ENCODE measurements at regions not wholly inside any gene's neighbourhood (a gene's known extent, or its start where the extent isn't known, plus 50 kb on each side); places are given as distances from the start of the nearest gene placed in this dataset.
A peak's percentile ranks its signal among the peaks of the same experiment; 100 is the strongest.
"Not testable (repeated sequence)": the region's sequence is repeated elsewhere in the genome, so short reads cannot be mapped to it uniquely, and the experiment has no call there.

DNA sequence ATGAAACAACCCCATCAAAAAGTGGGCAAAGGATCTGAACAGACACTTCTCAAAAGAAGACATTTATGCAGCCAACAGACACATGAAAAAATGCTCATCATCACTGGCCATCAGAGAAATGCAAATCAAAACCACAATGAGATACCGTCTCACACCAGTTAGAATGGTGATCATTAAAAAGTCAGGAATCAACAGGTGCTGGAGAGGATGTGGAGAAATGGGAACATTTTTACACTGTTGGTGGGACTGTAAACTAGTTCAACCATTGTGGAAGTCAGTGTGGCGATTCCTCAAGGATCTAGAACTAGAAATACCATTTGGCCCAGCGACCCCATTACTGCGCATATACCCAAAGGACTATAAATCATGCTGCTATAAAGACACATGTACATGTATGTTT lies 179.1 kb downstream of the LRRC70 start:
- DNase-seq, result not testable (repeated sequence)

DNA sequence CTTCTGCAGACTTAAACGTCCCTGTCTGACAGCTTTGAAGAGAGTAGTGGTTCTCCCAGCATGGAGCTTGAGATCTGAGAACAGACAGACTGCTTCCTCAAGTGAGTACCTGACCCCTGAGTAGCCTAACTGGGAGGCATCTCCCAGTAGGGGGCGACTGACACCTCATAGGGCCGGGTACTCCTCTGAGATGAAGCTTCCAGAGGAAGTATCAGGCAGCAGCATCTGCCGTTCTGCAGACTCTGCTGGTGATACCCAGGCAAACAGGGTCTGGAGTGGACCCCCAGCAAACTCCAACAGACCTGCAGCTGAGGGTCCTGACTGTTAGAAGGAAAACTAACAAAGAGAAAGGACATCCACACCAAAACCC lies 174.4 kb downstream of the LRRC70 start:
- not testable (repeated sequence) for DNase-seq

GRCh38 chr5:62752056-62752997 lies 173.7 kb downstream of the LRRC70 start:
- DNase-seq, result not testable (repeated sequence)

- no peak for DNase-seq
Observed at GRCh38 chr5:62742207-62742606, 163.6 kb downstream of the LRRC70 start.

DNA sequence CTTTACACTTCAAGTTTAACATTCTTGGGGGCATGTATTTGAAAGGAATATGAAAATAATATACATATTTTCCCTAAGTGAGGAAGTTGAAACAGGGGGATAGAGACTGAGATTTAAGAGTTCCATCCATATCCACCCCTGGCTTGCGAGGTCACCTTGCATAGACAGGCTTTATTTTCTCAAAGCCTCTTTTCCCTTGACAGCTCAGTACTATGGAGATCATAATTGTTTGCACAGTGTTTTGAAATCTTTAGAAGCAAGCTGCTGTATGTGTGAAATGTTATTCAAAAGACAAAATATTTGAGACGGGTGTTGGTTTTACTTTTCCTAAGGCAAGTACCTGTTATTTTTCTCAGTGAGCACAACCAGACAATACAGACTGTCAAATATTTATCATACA lies 163.1 kb downstream of the LRRC70 start:
- no peak for DNase-seq

DNA sequence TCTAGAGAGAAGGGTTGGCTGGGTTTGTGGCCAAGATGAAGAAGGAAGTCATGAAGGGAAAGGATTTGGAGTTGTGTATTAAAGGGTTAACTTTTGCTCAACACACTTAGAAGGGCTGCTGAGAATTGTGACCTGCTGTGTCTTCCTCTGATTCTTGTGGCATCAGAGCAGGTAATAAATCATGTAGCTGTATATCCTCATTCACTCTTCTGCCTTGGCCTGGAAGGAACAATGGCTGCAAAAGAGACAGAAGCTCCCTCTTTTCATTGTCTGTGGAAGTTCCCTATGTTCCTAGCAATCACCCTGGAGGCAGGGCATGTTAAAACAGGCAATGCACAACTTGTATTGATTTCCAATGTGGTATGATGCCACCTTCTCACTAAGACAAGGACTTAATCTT lies 159.1 kb downstream of the LRRC70 start:
- DNase-seq, result no peak

GRCh38 chr5:62732677-62733121 lies 154.1 kb downstream of the LRRC70 start:
- no peak for DNase-seq

DNA sequence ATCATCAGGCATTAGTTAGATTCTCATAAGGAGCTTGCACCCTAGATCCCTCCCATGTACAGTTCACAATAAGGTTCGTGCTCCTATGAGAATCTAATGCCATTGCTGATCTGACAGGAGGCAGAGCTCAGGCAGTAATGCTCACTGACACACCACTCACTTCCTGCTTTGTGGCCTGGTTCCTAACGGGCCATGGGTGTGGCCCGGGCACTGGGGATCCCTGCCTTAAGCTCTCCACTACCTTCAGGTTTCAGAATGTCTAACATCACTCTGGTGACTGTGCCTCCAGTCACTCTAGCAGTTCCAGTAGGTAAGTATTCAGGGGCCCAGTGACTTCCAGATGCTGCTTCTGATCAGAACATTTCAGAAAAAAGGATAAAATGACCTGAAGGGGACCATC lies 152.4 kb downstream of the LRRC70 start:
- DNase-seq, result no peak

DNA sequence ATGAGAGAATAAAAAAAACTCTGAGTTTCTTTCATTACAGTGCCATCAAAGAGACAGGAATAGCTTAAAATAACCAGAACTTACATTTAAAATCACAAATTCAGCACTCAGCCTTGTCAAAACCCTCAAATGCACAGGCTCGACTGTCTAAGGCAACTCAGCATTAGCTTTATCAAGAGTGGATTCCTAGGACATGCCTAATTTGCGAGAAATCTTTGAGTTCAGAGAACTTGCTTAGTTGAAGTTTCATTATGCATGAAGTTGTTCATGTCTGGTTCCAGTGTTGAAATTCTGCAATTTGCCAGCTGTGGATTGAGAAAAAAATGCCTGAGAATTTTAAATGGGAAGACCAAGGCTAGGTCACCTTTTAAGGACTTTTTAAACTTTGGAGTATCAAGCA lies 151.1 kb downstream of the LRRC70 start:
- no peak for DNase-seq

DNA sequence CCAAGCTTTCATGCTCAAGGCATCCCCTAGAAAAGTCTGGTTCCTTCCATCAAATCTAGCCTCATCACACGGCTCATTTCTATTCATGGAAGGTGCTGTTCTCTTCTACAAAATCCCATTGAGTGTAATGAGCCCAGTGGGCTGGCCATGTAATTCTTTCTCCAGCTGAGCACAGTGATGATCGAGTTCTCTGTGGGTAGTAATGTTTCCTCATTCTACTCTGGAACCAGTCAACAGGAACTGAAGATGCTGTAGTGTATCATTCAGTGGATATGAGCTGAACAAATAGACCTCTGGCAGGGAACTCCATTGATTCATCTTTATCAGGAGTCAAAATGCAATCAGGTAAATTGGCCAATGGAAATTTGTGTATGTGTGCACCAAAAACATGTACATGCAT lies 149.2 kb downstream of the LRRC70 start:
- DNase-seq, result no peak

- no peak for DNase-seq
Observed at GRCh38 chr5:62727184-62727583, 148.6 kb downstream of the LRRC70 start.

DNA sequence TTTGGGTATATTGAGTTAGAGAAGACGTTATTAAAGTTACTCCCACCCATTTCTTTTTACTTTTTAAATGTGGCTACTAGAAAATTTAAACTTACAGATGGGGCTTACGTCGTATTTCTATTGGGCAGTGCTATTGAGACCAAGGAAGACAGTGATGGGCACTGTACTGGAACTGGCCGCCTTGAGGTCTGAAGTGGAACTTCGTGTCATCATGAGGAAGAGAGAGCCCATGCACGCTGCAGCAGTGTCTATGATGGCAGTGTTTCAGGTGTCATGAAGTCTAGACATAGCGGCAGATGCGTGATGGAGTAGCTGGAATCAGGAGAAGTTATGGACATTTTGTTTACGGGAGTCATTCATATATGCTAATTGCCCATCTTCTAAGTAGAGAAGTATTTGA lies 143.7 kb downstream of the LRRC70 start:
- DNase-seq, result no peak

DNA sequence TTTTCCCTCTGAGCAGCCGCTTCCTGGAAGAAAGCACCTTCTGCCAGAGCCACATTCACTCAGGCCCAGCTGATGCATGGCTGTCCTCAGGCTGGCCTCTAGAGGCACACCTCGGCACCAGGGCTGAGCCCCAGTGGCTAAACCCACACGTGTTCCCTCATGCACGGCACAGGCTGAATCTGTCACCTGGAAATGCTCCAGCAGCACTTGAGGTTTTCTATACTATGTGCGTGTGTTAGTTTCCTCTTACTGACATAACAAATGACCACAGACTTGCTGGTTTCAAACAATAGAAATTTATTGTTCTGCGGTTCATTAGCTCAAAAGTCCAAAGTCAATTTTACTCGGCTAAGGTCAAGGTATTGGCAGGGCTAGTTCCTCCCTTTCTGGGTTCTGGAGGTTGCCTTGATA lies 141.4 kb downstream of the LRRC70 start:
- peak in 1 of 2 experiments; percentile 1 for DNase-seq

GRCh38 chr5:62719061-62719720 lies 140.6 kb downstream of the LRRC70 start:
- no peak for DNase-seq

DNA sequence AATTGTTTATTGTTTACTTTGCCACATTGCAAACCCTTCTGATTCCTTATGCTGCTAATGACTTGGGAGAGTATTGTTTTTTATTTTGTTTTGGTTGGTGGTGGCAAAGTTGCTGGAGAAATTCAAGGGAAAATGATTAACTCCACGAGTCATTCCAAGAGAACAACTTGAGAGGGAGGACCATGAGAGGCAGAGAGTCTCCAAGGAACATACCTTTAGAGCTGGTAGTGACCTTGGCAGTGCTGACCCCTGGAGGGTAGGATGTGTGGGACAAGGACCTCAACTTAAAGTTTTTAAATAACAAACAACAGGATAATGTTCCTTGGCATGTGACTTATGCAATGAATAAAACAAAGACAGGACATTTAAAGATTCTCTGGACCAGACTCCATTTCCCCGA lies 139.7 kb downstream of the LRRC70 start:
- no peak for DNase-seq

- no peak for DNase-seq
Observed at GRCh38 chr5:62717301-62717933, 138.8 kb downstream of the LRRC70 start.

DNA sequence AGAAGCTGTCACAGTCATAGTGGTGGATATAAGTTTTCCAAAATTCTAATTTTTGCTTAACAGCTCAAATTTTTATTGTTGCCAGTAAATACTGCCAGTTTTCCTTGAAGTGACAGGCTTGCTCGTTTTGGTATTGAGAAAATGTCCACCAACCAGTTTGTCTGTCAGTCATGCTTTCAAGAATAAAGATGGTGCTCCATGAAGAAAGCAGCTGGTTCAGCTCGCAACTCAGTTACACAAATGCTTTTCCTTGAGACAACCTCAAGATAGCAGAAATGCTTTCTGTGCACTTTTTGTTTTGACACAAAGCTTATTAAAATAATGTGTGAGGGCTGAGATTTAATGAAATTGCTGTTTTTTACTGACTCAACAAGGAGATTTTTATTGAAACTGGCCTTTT lies 135.7 kb downstream of the LRRC70 start:
- DNase-seq, result no peak

- DNase-seq, result no peak
Observed at GRCh38 chr5:62708481-62709325, 130.1 kb downstream of the LRRC70 start.

GRCh38 chr5:62707563-62707962 lies 128.9 kb downstream of the LRRC70 start:
- DNase-seq, result no peak

- DNase-seq, result no peak
Observed at GRCh38 chr5:62707131-62707530, 128.5 kb downstream of the LRRC70 start.

DNA sequence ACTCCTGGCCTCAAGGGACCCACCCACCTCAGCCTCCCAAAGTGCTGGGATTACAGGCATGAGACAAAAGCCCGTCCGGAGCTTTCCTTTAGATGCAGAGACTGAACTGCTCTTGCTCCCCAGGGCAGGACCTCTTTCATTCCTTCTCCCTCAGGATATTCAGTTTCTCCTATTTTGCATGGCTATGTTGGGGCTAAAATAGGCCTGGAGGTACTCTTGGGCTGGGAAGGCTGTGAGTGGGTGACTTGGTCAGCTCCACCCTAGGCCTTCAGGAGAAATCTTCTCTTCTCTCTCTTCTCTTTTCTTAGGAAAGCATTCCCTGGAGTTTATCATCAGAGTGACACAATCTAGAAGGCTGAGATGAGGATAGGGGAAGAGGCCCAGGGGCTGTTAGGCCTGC lies 126.4 kb downstream of the LRRC70 start:
- DNase-seq, result no peak

DNA sequence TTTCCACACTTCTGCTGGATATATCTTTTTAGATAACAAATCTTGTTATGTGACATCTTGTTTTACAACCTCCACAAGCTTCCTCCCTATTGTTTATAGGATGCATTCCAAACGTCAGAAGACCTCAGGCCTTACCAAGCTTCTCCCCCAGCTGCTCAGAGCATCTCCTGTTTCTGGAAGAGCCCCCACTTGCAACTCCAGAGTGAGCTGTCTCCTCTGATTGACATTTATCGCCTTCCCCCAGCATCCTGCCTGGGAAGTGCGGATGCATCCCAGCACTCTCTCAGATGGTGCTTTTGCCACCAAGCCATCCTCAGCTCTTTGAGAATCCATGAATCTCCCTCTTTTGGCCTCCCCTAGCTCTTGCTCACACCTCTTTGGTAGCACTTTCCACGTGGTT lies 123.5 kb downstream of the LRRC70 start:
- no peak for DNase-seq

DNA sequence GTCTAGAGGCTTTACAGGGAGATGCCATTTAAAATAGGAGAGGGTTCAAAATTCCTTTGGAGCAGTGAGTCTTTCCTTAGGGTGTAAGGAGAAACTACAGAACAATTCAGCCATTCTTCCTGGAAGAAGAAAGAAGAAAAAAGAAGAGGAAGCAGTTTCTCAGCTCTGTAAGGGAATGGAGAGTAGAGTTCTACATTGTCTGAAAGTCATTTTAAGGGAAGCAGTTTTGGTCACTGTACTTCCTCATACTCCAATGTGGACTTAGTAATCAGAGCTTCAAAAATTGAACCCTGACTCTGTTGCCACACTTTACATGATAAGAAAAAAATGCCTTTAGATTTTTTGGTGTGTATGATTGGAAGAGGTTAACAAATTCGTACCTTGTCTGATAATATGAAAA lies 122.4 kb downstream of the LRRC70 start:
- DNase-seq, result no peak
